HEK293 (cell line): ENCODE measurements at regions not wholly inside any gene's neighbourhood (a gene's known extent, or its start where the extent isn't known, plus 50 kb on each side); places are given as distances from the start of the nearest gene placed in this dataset.

Experiments
- CTCF ChIP-seq: fragments of 450-650 bp; formaldehyde crosslinking; IDR thresholded peaks from 2 replicates; pipeline ENCODE4 v1.5.1; 2016; ENCODE audit warnings: missing biosample characterization, missing genetic modification characterization
- HOXA7 ChIP-seq: sonication (generic); formaldehyde crosslinking; IDR thresholded peaks from 2 replicates; pipeline ENCODE4 v1.8.1; 2022; ENCODE audit warnings: missing genetic modification reagents, borderline replicate concordance
- SP3 ChIP-seq: fragments of 450-650 bp; formaldehyde crosslinking; IDR thresholded peaks from 2 replicates; pipeline ENCODE4 v1.5.1; 2016; ENCODE audit warnings: missing biosample characterization, missing genetic modification characterization
- ZNF169 ChIP-seq: fragments of 450-650 bp; formaldehyde crosslinking; IDR thresholded peaks from 2 replicates; pipeline ENCODE4 v1.5.1; 2016; ENCODE audit warnings: missing biosample characterization, missing genetic modification characterization
- ZSCAN5A ChIP-seq: fragments of 450-650 bp; formaldehyde crosslinking; IDR thresholded peaks from 2 replicates; pipeline ENCODE4 v1.5.1; 2016; ENCODE audit warnings: missing biosample characterization, missing genetic modification characterization
- TF ChIP-seq, protein P1 (sequence below): fragments of 450-650 bp; formaldehyde crosslinking; IDR thresholded peaks from 2 replicates; pipeline ENCODE4 v1.5.1; 2016; ENCODE audit warnings: missing biosample characterization, missing genetic modification characterization, low read depth
- TF ChIP-seq, protein P2 (sequence below): fragments of 450-650 bp; formaldehyde crosslinking; IDR thresholded peaks from 2 replicates; pipeline ENCODE4 v1.5.1; 2016; ENCODE audit warnings: missing biosample characterization, missing genetic modification characterization, borderline replicate concordance

DNA sequence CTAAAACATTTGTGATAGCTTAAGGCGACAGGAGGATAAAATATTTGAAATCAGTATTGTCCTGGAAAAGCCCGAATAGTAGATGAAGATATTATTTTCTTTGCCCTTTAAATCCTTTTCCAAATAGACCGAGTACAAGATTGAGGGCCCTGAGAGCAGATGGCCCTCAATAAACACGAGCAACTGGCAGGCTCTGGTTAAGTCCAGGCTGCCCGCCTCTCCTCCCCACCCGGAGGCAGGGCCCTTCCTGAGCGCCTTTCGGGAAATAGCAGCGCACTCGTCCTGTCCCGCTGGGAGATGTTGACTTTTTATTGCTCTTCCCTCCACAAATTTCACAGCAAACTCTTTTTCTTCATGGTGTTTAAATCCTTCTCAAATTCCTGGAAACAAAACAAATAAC, 50.8 kb upstream of the MAX start:
- TF ChIP-seq ZNF169 (tag by site-specific recombination): no peak
- TF ChIP-seq CTCF (tag by site-specific recombination): no peak
- TF ChIP-seq, protein P1, sequence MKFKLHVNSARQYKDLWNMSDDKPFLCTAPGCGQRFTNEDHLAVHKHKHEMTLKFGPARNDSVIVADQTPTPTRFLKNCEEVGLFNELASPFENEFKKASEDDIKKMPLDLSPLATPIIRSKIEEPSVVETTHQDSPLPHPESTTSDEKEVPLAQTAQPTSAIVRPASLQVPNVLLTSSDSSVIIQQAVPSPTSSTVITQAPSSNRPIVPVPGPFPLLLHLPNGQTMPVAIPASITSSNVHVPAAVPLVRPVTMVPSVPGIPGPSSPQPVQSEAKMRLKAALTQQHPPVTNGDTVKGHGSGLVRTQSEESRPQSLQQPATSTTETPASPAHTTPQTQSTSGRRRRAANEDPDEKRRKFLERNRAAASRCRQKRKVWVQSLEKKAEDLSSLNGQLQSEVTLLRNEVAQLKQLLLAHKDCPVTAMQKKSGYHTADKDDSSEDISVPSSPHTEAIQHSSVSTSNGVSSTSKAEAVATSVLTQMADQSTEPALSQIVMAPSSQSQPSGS: no peak
- TF ChIP-seq SP3 (tag by site-specific recombination): no peak
- TF ChIP-seq HOXA7: no peak
- TF ChIP-seq ZSCAN5A (tag by site-specific recombination): no peak
- TF ChIP-seq, protein P2, sequence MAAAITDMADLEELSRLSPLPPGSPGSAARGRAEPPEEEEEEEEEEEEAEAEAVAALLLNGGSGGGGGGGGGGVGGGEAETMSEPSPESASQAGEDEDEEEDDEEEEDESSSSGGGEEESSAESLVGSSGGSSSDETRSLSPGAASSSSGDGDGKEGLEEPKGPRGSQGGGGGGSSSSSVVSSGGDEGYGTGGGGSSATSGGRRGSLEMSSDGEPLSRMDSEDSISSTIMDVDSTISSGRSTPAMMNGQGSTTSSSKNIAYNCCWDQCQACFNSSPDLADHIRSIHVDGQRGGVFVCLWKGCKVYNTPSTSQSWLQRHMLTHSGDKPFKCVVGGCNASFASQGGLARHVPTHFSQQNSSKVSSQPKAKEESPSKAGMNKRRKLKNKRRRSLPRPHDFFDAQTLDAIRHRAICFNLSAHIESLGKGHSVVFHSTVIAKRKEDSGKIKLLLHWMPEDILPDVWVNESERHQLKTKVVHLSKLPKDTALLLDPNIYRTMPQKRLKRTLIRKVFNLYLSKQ (tag by site-specific recombination): no peak
